Neural progenitor cell (in vitro differentiated cells): ENCODE measurements at regions not wholly inside any gene's neighbourhood (a gene's known extent, or its start where the extent isn't known, plus 50 kb on each side); places are given as distances from the start of the nearest gene placed in this dataset.

Experiments
- DNase-seq: peaks from one replicate; pipeline ENCODE4 v3.0.0-alpha.2; 2016; ENCODE audit warnings: low spot score
- H2AFZ ChIP-seq: fragments of 200-600 bp; sonication (generic); replicated peaks from 2 replicates; pipeline ENCODE4 v1.6.1; 2016; ENCODE audit warnings: antibody characterized with exemption
- H3F3A ChIP-seq: fragments of 200-600 bp; sonication (generic); 2 replicates; pipeline ENCODE4 v1.6.1; 2016; ENCODE audit warnings: antibody characterized with exemption, low read depth
- H3K27ac ChIP-seq: fragments of 200-600 bp; sonication (generic); 2 replicates; pipeline ENCODE4 v1.5.1; 2016; ENCODE audit warnings: mild to moderate bottlenecking
- H3K27me3 ChIP-seq: fragments of 200-600 bp; sonication (generic); 2 replicates; pipeline ENCODE4 v1.6.1; 2016; ENCODE audit warnings: mild to moderate bottlenecking, moderate library complexity
- H3K36me3 ChIP-seq: fragments of 200-600 bp; sonication (generic); 2 replicates; pipeline ENCODE4 v1.5.1; 2016
- H3K4me1 ChIP-seq: fragments of 200-600 bp; sonication (generic); 2 replicates; pipeline ENCODE4 v1.6.1; 2016; ENCODE audit warnings: mixed run types
- H3K4me2 ChIP-seq: fragments of 200-600 bp; sonication (generic); 2 replicates; pipeline ENCODE4 v1.6.1; 2016
- H3K4me3 ChIP-seq: fragments of 200-600 bp; sonication (generic); 2 replicates; pipeline ENCODE4 v1.5.1; 2016
- H3K79me2 ChIP-seq: fragments of 200-600 bp; sonication (generic); 2 replicates; pipeline ENCODE4 v1.6.1; 2016; ENCODE audit warnings: low read depth
- H3K9ac ChIP-seq: fragments of 200-600 bp; sonication (generic); 2 replicates; pipeline ENCODE4 v1.6.1; 2016
- H3K9me3 ChIP-seq: fragments of 200-600 bp; sonication (generic); 2 replicates; pipeline ENCODE4 v1.5.1; 2016; ENCODE audit warnings: low read depth
- H4K20me1 ChIP-seq: fragments of 200-600 bp; sonication (generic); 2 replicates; pipeline ENCODE4 v1.6.1; 2016; ENCODE audit warnings: low read depth
- H3K27ac Mint-ChIP-seq: 3 replicates; pipeline ENCODE4 v1.8.0; 2021; ENCODE audit warnings: mixed read lengths
- H3K27me3 Mint-ChIP-seq: 2 replicates; pipeline ENCODE4 v1.8.0; 2022; ENCODE audit warnings: low read depth, mild to moderate bottlenecking, inconsistent platforms, moderate library complexity, mixed read lengths; ENCODE audit not compliant: insufficient read depth
- H3K36me3 Mint-ChIP-seq: 3 replicates; pipeline ENCODE4 v1.8.0; 2021; ENCODE audit warnings: mixed read lengths
- H3K4me1 Mint-ChIP-seq: 3 replicates; pipeline ENCODE4 v1.8.0; 2021; ENCODE audit warnings: mixed read lengths
- H3K4me3 Mint-ChIP-seq: 3 replicates; pipeline ENCODE4 v1.8.0; 2021; ENCODE audit warnings: mild to moderate bottlenecking, moderate library complexity, mixed read lengths
- H3K9me3 Mint-ChIP-seq: 3 replicates; pipeline ENCODE4 v1.8.0; 2020; ENCODE audit warnings: mixed read lengths
- CTCF ChIP-seq: fragments of 200-600 bp; sonication (generic); IDR thresholded peaks from 2 replicates; pipeline ENCODE4 v1.5.1; 2017; ENCODE audit warnings: antibody characterized with exemption, mild to moderate bottlenecking
- EZH2 ChIP-seq: fragments of 200-600 bp; sonication (generic); IDR thresholded peaks from 2 replicates; pipeline ENCODE4 v1.6.1; 2017; ENCODE audit warnings: antibody characterized with exemption, mild to moderate bottlenecking, moderate library complexity
- EZH2phosphoT487 ChIP-seq: fragments of 200-600 bp; sonication (generic); IDR thresholded peaks from 2 replicates; pipeline ENCODE4 v1.6.1; 2017; ENCODE audit warnings: antibody characterized with exemption

DNA sequence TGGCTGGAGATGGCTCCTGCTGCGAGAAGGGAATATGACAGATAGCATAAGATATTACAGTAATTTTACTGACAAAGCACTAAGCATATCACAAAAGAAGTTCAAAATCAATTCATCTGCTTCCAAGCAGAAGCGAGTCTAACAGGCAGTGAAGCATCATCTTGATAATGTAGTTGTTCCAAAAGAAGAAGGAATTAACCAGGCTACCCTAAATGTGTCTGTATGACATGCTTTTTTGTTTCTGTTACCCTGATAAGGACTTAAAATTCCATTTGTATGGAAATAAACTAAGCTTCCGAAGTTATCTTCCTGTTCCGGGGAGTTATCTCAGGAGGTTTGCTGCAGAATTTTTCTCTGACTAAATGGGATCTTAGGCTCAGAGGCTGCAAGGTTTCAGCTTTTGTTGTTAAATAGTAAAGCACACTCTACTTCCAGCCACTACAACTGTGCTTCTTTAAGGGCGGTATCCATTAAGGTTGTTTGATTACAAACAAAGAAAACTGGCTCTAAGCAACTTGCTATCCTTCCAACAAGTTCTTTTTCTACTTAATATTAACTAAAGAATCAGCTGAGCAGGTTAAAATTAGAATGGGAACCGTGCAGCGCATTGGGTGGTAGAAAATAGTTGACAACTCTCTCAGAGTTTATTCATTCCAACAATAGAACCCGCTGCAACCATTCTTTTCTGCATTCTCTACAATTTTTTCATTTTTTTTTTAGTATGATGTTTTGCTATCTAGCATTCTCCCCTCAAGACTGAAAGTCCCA lies 607.3 kb downstream of the UQCRFS1 start:
- Histone ChIP-seq H3K9ac (no peak overlapping the region), H3K4me3 (no peak overlapping the region), H3K36me3 (no peaks in the 10 kb centered on the region), H2AFZ (no peak overlapping the region), H3F3A (no peaks in the 10 kb centered on the region), H4K20me1 (no peaks in the 10 kb centered on the region), H3K4me2 (no peak overlapping the region), H3K4me1 (no peaks in the 10 kb centered on the region), H3K27ac (no peak overlapping the region), H3K79me2 (no peaks in the 10 kb centered on the region), H3K27me3 (no peaks in the 10 kb centered on the region), H3K9me3 (no peaks in the 10 kb centered on the region)
- H3K4me3 Mint-ChIP-seq = no peak overlapping the region
- no peaks in the 10 kb centered on the region for H3K36me3 Mint-ChIP-seq
- TF ChIP-seq EZH2 (no peak), CTCF (no peak), EZH2phosphoT487 (no peak)
- peaks cover 9% of the 10 kb centered on the region for H3K27me3 Mint-ChIP-seq
- H3K9me3 Mint-ChIP-seq = peaks cover 27% of the 10 kb centered on the region
- no peak overlapping the region for H3K27ac Mint-ChIP-seq
- no peaks in the 10 kb centered on the region for H3K4me1 Mint-ChIP-seq
- DNase-seq = no peak

GRCh38 chr19:28603453-28603852 lies 609.5 kb downstream of the UQCRFS1 start:
- no peaks in the 10 kb centered on the region for H3K36me3 ChIP-seq
- no peaks in the 10 kb centered on the region for H3K4me1 Mint-ChIP-seq
- H3K9me3 Mint-ChIP-seq = peaks cover 27% of the 10 kb centered on the region

DNA sequence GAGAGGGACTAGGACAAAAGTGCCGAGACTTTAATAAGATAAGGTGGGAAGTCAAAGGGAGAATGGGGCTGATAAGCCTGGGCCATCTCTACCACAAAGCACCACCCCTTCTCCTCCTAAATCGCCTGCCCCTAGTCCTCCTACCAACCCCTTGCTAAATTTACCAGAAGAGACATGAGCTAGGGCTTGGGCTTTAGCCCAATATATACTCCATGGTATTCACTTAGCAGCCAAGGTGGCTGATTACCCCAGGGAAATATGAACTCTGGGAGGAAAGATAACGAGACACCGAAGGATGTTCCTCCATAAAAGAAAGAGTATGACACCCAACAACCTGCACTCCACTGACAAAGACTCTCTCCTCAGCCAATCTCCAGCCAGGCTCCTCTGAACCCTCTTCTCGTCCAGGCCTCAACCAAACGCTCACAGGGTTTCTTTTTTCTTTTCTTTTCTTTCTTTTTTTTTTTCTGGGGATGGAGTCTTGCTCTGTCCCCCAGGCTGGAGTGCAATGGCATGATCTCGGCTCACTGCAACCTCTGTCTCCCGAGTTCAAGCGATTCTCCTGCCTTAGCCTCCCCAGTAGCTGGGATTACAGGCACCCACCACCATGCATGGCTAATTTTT lies 610.2 kb downstream of the UQCRFS1 start:
- Mint-ChIP-seq H3K4me3 (no peak overlapping the region), H3K9me3 (peaks cover 24% of the 10 kb centered on the region), H3K27ac (no peak overlapping the region), H3K4me1 (no peaks in the 10 kb centered on the region), H3K27me3 (peaks cover 4% of the 10 kb centered on the region), H3K36me3 (no peaks in the 10 kb centered on the region)
- Histone ChIP-seq H3K79me2 (no peaks in the 10 kb centered on the region), H2AFZ (no peak overlapping the region), H3K4me1 (peaks cover 4% of the 10 kb centered on the region), H3K4me2 (no peak overlapping the region), H3F3A (no peaks in the 10 kb centered on the region), H4K20me1 (no peaks in the 10 kb centered on the region), H3K27me3 (no peaks in the 10 kb centered on the region), H3K4me3 (no peak overlapping the region), H3K36me3 (no peaks in the 10 kb centered on the region), H3K27ac (no peak overlapping the region), H3K9me3 (no peaks in the 10 kb centered on the region), H3K9ac (no peak overlapping the region)
- DNase-seq = no peak
- no peak for TF ChIP-seq CTCF
- TF ChIP-seq EZH2 = no peak
- TF ChIP-seq EZH2phosphoT487 = no peak

More at GRCh38 chr19:28603453-28603852, 609.5 kb downstream of the UQCRFS1 start:
- no peaks in the 10 kb centered on the region for H3K9me3 ChIP-seq
- no peak for DNase-seq
- H3K27me3 ChIP-seq = no peaks in the 10 kb centered on the region
- H3F3A ChIP-seq = no peaks in the 10 kb centered on the region
- H3K9ac ChIP-seq = no peak overlapping the region
- H2AFZ ChIP-seq = no peak overlapping the region
- no peak overlapping the region for H3K27ac ChIP-seq
- Mint-ChIP-seq H3K27ac (no peak overlapping the region), H3K4me3 (no peak overlapping the region), H3K36me3 (no peaks in the 10 kb centered on the region), H3K27me3 (peaks cover 4% of the 10 kb centered on the region)
- no peak for TF ChIP-seq EZH2
- TF ChIP-seq EZH2phosphoT487 = no peak
- no peak for TF ChIP-seq CTCF
- H3K4me2 ChIP-seq = no peak overlapping the region
- H3K4me3 ChIP-seq = no peak overlapping the region
- peaks cover 4% of the 10 kb centered on the region for H3K4me1 ChIP-seq
- no peaks in the 10 kb centered on the region for H3K79me2 ChIP-seq
- H4K20me1 ChIP-seq = no peaks in the 10 kb centered on the region
